Rectal smooth muscle tissue (tissue), 1 donor: ENCODE measurements at regions not wholly inside any gene's neighbourhood (a gene's known extent, or its start where the extent isn't known, plus 50 kb on each side); places are given as distances from the start of the nearest gene placed in this dataset.
"Not testable (repeated sequence)": the region's sequence is repeated elsewhere in the genome, so short reads cannot be mapped to it uniquely, and the experiment has no call there.

Experiments
- H3K27ac ChIP-seq: one replicate; pipeline ENCODE4 v1.7.0; 2013; ENCODE audit warnings: low read depth, low read length, inconsistent platforms
- H3K27me3 ChIP-seq: one replicate; pipeline ENCODE4 v1.7.0; 2013; ENCODE audit warnings: low read length; ENCODE audit not compliant: control insufficient read depth, insufficient read depth
- H3K36me3 ChIP-seq: one replicate; pipeline ENCODE4 v1.7.0; 2013; ENCODE audit warnings: low read length; ENCODE audit not compliant: control insufficient read depth, insufficient read depth
- H3K4me1 ChIP-seq: one replicate; pipeline ENCODE4 v1.7.0; 2013; ENCODE audit warnings: low read length; ENCODE audit not compliant: control insufficient read depth, insufficient read depth
- H3K4me3 ChIP-seq: one replicate; pipeline ENCODE4 v1.7.0; 2013; ENCODE audit warnings: low read length
- H3K9ac ChIP-seq: one replicate; pipeline ENCODE4 v1.7.0; 2013; ENCODE audit warnings: low read length

- Histone ChIP-seq H3K4me3 (no peak overlapping the region), H3K9ac (no peak overlapping the region), H3K36me3 (no peaks in the 10 kb centered on the region), H3K27ac (no peak overlapping the region), H3K27me3 (no peaks in the 10 kb centered on the region), H3K4me1 (no peaks in the 10 kb centered on the region)
These were observed 596.1 kb downstream of the ETNK1 start for GRCh38 chr12:23221066-23221465.

- H3K27ac ChIP-seq = no peak overlapping the region
- no peaks in the 10 kb centered on the region for H3K27me3 ChIP-seq
- H3K4me3 ChIP-seq = no peak overlapping the region
- no peaks in the 10 kb centered on the region for H3K4me1 ChIP-seq
- no peak overlapping the region for H3K9ac ChIP-seq
- H3K36me3 ChIP-seq = no peaks in the 10 kb centered on the region
These were observed 597.0 kb downstream of the ETNK1 start for GRCh38 chr12:23221926-23222325.

DNA sequence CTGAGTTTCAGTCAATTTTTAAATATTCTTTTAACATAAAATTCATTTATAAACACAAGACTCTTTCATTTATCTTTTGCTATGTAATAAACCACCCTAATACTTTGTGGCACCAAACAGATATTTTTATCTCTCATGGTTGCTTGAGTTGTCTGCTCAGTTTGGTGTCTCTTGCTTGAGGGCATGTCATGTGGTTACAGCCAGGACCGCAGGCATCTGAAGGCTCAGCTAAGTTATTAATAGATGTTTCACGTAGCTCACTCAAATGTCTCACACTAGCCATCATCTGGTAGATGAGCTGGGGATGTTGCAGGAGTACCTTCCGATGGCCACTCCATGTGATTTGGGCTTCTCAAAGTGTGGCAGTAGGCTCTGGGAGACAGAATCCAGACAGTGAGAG lies 597.8 kb downstream of the ETNK1 start:
- Histone ChIP-seq H3K27me3 (no peaks in the 10 kb centered on the region), H3K9ac (no peak overlapping the region), H3K36me3 (no peaks in the 10 kb centered on the region), H3K4me3 (no peak overlapping the region), H3K27ac (no peak overlapping the region), H3K4me1 (no peaks in the 10 kb centered on the region)

DNA sequence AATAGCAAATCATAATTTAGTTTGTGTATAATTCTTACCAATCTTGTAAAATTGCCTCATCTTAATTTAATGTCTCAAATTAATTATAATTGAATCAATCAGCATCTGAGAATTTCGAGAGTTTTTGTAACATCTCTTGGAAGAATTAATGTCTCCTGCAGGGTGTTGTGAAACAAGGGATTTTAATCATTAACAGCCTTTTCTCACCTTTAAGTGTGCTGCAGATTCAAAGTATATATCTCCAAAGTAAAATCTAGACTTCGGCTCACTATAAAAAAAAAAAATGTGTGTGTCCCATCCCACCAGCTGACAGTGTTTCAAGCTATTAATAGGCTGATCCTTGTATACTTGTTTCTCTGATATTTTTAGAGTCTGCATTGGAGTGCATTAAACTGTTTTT lies 603.1 kb downstream of the ETNK1 start:
- Histone ChIP-seq H3K4me1 (no peaks in the 10 kb centered on the region), H3K27ac (no peak overlapping the region), H3K27me3 (no peaks in the 10 kb centered on the region), H3K9ac (no peak overlapping the region), H3K36me3 (no peaks in the 10 kb centered on the region), H3K4me3 (no peak overlapping the region)

DNA sequence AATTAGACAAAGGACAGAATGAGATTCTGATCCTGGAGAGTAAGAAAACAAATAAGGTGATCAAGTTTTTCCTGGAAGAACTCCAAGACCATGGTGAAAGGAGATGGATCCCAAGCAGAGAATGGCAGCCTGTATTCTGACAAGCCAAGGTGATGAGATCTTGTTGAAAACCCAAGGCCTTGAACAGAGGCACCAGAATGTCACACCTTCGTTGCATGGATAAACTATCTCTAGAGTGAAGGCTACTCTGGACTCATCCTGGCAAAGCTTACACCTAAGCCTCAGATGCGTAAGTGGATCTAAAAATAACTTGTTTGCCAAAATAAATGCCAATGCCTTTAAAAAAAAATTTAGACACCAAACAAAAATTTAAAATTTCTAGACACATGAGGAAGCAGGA lies 605.9 kb downstream of the ETNK1 start:
- no peak overlapping the region for H3K4me3 ChIP-seq
- no peaks in the 10 kb centered on the region for H3K36me3 ChIP-seq

DNA sequence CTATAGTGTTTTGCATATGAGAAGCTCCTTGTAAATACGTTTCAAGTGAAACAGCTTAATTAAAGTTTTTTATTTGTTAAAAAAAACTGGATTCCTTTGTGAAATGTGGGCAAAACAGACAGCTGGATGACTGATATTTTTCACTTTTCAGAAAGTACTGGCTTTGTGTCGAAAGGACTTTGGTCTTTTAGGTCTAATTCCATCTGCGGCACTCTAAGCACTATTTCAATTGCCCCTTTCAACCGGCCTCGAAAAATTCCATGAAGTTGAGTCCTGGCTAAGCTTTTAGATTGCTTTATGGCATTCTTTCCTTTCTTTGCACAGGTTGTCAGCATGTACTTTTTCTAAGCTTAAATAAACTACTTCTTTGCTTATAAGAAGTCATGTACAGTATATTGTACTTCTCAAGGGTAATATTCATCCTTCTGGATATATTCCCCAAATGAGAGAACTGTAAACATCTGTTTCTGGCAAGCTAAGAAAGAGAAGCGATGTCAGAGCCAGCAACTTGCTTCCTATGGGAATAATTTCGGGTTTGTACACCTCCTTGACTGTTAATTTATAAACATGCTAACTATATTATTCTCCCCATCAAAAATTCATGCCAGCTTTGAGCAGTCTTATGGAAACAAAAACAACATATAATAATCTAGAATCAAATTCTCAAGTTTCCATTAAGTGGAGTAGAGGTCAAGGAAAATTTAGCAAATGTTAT lies 611.3 kb downstream of the ETNK1 start:
- no peaks in the 10 kb centered on the region for H3K27me3 ChIP-seq
- H3K9ac ChIP-seq = no peak overlapping the region
- no peak overlapping the region for H3K27ac ChIP-seq
- H3K4me1 ChIP-seq = no peaks in the 10 kb centered on the region
- H3K36me3 ChIP-seq = no peaks in the 10 kb centered on the region
- H3K4me3 ChIP-seq = no peak overlapping the region

More for the DNA sequence above, 605.9 kb downstream of the ETNK1 start:
- Histone ChIP-seq H3K9ac (no peak overlapping the region), H3K27ac (no peak overlapping the region), H3K27me3 (no peaks in the 10 kb centered on the region), H3K4me1 (no peaks in the 10 kb centered on the region)

- H3K27ac ChIP-seq = no peak overlapping the region
- no peaks in the 10 kb centered on the region for H3K4me1 ChIP-seq
- no peak overlapping the region for H3K9ac ChIP-seq
- H3K4me3 ChIP-seq = no peak overlapping the region
- H3K36me3 ChIP-seq = no peaks in the 10 kb centered on the region
- H3K27me3 ChIP-seq = no peaks in the 10 kb centered on the region
These were observed 611.8 kb downstream of the ETNK1 start for GRCh38 chr12:23236811-23237210.

DNA sequence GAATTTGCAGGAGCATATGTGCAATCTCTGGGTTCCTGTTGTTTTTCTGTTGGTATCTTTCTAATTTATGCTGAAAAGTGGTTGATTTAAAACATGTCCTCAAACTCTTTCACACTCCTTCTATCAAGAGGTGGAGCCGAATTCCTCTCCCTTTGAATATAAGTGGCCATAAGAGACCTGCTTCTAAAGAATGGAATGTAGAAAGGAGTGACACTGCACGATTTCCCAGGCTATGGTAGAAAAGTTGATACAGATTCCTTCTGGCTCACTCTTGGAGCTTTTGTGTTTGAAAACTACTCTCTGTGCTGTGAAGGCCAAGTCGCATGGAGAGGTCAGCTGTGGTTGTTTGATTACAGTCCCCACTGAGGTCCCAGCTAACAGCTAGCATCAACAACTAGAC lies 613.2 kb downstream of the ETNK1 start:
- Histone ChIP-seq H3K9ac (no peak overlapping the region), H3K4me3 (no peak overlapping the region), H3K36me3 (no peaks in the 10 kb centered on the region), H3K27me3 (no peaks in the 10 kb centered on the region), H3K27ac (no peak overlapping the region), H3K4me1 (no peaks in the 10 kb centered on the region)

GRCh38 chr12:23238957-23239356 lies 614.0 kb downstream of the ETNK1 start:
- H3K4me3 ChIP-seq = no peak overlapping the region
- no peak overlapping the region for H3K27ac ChIP-seq
- no peaks in the 10 kb centered on the region for H3K27me3 ChIP-seq
- no peak overlapping the region for H3K9ac ChIP-seq
- no peaks in the 10 kb centered on the region for H3K36me3 ChIP-seq
- no peaks in the 10 kb centered on the region for H3K4me1 ChIP-seq

- Histone ChIP-seq H3K27ac (no peak overlapping the region), H3K36me3 (no peaks in the 10 kb centered on the region), H3K27me3 (no peaks in the 10 kb centered on the region), H3K4me3 (no peak overlapping the region), H3K4me1 (no peaks in the 10 kb centered on the region), H3K9ac (no peak overlapping the region)
These were observed 620.2 kb downstream of the ETNK1 start for GRCh38 chr12:23245186-23245585.

- H3K4me3 ChIP-seq = no peak overlapping the region
- H3K36me3 ChIP-seq = no peaks in the 10 kb centered on the region
- H3K27me3 ChIP-seq = no peaks in the 10 kb centered on the region
- no peak overlapping the region for H3K9ac ChIP-seq
- no peak overlapping the region for H3K27ac ChIP-seq
- H3K4me1 ChIP-seq = no peaks in the 10 kb centered on the region
These were observed 628.2 kb downstream of the ETNK1 start for GRCh38 chr12:23253191-23253590.

GRCh38 chr12:23253910-23254309 lies 628.9 kb downstream of the ETNK1 start:
- H3K4me3 ChIP-seq, H3K9ac ChIP-seq, H3K27me3 ChIP-seq, H3K36me3 ChIP-seq, H3K27ac ChIP-seq, H3K4me1 ChIP-seq: not testable (repeated sequence)

- Histone ChIP-seq H3K4me1 (no peaks in the 10 kb centered on the region), H3K9ac (no peak overlapping the region), H3K36me3 (no peaks in the 10 kb centered on the region), H3K4me3 (no peak overlapping the region), H3K27ac (no peak overlapping the region), H3K27me3 (no peaks in the 10 kb centered on the region)
These were observed 634.6 kb downstream of the ETNK1 start for GRCh38 chr12:23259558-23259957.
